Cerebellar cortex (tissue), 1 donor: ENCODE measurements at regions not wholly inside any gene's neighbourhood (a gene's known extent, or its start where the extent isn't known, plus 50 kb on each side); places are given as distances from the start of the nearest gene placed in this dataset.
"Not testable (repeated sequence)": the region's sequence is repeated elsewhere in the genome, so short reads cannot be mapped to it uniquely, and the experiment has no call there.

Experiments used
- DNase-seq: peaks from one replicate; pipeline ENCODE4 v3.0.0-alpha.2; 2015; ENCODE audit warnings: low spot score

DNA sequence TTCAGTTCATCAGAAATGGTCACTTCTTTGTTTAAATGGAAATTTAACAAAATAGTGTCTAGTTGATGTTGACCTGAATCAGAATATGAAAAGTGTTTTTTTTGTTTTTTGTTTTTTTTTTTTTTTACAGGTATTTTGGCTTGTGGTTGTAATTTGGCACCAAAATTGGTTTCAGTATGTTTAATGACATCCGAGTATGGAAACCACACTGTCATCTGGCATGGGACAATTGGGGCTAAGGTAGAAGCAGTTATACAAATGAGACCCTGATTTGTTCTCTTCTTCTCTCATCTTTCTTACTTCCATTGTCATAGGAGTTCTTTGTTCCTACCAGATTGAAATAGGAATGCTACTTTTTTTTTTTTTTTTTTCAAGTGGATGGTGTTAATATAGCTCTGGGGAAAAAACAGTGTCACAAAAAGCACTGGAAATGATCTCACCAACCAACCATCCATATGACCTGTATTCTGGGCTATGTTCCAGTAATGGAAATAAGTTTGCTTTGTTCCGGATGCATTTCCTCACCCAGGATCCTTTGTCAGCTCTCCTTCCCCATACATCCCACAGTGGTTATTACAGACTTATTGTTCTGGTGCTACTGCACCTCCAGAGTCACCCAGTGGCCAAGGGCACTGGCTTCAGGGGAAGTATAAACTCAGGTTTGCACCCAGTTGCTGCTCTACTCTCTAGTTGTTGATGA is 95.8 kb downstream of the ATXN3L start:
- no peak for DNase-seq

DNA sequence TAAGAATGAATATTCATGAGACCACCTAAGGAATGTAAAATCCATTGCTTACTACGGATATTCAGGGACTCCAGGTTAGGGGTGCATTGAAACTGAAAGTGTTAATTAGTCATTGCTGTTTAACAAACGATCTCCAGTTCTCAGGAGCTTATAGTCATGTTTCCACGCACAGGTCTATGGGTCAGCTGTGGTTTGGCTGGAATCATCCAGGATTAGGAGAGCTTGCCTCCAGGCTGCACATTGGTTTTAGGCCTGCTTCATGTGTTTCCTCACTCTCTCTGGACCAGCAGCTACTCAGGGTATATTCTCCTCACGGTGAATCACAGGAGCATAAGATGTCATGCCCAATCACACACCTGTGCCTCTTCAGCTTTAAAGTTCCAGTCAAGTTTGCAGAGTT is 98.9 kb downstream of the ATXN3L start:
- DNase-seq: no peak

DNA sequence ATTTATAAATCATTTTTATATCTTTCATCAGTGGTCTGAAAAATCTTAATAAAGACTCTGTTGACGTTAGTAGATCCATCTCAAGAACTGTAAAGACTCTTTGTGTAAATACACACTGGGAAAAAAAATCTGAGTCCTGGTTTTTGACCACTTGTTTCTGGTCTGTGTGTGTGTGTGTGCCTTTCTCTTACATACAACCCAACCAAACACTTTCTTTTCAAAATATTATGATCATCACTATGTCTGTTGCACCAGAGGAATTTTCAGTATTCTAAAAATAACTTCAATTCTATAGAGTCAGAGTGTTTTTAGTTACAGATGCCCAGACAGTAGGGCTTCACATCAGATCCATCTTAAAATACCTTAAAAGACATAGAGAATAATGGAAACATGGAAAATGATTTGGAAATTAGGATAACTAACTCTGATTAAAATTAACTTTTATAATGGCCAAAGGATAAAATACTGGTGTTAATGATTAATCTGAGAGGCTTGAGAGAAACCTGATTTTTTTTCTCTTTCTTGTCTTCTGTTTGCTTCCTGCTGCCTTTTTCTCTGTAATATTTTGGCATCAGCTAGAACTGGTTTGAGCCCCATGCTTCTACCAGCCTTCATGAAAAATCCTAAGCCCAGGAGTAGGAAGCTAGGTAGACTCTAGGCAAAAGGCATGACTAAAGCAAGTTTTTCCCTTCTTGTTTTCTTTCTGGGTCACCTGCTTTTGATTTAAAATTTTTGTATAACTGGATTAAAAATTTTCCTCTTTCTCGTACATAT is 99.7 kb downstream of the ATXN3L start:
- DNase-seq: no peak

DNA sequence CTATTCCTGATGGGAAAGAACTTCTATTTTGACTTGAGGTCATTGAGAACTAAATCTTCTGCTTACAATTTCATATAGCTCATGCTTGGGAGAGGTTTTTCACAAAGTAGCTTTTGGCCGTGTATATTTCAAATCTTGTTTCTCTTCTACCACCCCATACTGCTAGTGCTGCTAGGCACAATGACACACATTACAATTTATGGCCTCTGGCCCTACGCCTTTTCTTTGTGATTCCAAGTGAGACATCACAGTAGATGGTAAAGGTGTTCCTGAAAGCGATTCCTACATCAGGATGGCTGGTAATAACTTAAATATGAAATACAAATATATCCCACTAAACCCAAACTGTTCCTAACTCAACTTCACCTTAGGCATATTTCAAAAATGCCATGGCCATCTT is 101.1 kb downstream of the ATXN3L start:
- no peak for DNase-seq

DNA sequence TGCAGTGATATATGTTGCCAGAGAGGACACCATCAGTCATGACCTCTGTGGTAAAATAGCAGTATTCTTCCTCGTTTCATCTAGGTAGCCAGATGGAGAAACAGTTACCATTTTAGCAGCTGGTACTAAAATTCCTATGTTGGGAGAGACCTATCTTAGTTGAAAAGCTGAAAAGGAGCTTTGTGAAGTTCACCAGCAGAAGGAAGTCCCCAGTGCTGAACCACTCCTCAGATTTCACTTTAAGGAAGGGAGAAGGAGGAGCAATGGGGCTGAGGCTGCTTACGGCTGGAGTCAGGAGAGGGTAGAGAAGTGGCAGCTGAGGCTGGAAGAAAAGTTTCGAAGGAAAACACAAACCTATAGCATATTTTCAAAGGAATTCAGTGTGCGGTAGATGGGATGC is 103.7 kb downstream of the ATXN3L start:
- no peak for DNase-seq

DNA sequence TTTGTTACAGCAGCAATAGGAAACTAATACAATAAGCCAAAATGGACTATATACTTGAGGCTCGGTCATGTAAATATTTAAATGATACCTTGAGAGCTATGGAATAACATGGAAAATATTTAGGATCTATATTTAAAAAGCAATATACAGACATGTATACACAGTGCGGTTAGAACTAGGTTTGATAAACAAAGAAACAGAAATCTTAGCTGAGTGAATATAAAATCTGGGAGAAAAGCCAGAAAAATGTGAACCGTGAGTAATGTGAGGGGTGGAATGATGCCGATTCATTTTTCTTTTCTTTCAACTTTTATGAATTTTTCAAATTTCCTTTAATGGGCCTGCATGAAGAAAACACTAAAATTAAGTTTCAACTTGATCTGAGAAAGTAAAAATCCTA is 104.1 kb downstream of the ATXN3L start:
- DNase-seq: no peak

DNA sequence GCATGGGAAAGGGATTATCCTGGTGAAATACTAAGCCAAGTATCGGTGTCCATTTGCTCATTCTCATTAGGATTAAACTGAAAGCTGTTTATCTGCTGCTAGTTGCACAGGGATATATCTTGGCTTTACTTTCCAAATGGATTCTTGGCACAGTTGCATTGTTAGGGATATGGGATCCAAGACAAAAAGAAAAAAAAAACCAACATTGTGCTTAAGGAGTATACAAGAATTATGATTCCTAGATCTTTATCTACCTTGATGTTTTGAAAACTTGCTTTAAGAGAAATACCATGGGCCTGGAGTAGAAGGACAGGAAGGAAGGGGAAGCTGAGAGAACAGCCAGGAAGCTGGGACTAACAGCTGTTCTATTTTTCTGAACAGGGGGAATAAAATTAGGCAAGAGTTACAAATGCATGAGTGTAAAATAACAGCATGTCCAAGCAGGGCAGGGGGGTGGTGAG is 107.6 kb downstream of the ATXN3L start:
- no peak for DNase-seq

DNA sequence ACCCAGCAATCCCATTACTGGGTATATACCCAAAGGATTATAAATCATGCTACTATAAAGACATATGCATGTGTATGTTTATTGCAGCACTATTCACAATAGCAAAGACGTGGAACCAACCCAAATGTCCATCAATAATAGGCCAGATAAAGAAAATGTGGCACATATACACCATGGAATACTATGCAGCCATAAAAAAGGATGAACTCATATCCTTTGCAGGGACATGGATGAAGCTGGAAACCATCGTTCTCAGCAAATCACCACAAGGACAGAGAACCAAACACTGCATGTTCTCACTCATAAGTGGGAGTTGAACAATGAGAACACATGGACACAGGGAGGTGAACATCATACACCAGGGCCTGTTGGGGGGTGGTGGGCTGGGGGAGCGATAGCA is 109.7 kb downstream of the ATXN3L start:
- not testable (repeated sequence) for DNase-seq

DNA sequence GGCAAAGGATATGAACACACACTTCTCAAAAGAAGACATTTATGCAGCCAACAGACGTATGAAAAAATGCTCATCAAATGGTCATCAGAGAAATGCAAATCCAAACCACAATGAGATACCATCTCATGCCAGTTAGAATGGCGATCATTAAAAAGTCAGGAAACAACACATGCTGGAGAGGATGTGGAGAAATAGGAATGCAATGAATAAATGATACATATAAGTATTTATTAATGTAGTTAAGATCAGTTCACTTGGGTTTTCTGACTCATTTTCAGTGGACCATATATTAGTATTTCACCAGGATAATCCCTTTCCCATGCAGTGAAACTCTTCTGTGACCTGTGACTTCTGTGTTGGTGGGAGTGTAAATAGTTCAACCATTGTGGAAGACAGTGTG is 110.1 kb downstream of the ATXN3L start:
- not testable (repeated sequence) for DNase-seq

DNA sequence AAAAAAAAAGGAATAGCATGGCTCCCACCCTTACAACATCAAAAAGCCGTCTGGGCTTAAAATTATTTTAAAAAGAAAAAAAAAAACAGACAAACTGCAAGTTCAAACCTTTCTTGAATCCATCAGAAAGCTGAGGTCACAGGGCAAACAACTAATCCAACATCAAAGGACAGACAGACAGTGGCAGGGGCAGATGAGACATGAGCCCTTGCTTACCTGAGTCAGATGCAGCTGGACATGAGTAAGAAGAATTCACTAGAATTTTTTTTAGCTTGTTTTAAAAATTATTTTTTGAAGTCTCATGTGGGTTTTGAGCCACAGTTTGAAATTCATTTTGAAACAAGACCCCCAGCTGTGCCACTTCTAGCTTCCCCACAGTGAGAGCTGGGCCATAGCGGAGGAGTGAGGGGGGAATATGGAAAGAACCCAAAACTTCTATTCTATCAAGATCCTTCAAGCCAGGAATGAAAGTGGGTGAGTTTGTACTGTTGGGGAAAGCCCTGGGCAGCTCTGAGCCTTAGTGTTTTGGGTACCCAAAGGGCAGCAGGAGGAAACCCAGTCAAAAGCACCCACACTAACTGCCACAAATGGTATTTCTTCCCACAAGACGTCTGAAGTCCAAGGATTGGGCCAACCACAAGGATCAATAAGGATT is 111.4 kb downstream of the ATXN3L start:
- DNase-seq: no peak

DNA sequence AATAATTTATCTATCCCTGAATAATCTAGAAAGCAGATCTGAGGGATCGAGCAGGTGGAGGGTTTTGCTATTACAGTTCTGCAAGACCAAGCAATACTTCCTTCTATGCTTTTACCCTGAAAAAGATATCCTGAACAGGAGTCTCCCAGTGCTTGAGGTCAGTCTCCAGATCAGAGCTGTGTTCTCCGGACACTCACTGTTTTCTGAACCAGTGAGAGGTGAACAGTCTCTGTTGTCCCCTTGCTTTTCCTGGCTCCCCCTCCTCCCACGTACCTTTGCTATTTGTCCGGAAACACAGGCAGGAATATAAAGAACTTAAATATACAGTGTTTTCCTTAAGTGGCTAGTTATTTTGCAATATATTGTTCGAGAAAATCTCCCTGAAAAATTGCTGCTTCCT is 116.6 kb downstream of the ATXN3L start:
- DNase-seq: no peak

DNA sequence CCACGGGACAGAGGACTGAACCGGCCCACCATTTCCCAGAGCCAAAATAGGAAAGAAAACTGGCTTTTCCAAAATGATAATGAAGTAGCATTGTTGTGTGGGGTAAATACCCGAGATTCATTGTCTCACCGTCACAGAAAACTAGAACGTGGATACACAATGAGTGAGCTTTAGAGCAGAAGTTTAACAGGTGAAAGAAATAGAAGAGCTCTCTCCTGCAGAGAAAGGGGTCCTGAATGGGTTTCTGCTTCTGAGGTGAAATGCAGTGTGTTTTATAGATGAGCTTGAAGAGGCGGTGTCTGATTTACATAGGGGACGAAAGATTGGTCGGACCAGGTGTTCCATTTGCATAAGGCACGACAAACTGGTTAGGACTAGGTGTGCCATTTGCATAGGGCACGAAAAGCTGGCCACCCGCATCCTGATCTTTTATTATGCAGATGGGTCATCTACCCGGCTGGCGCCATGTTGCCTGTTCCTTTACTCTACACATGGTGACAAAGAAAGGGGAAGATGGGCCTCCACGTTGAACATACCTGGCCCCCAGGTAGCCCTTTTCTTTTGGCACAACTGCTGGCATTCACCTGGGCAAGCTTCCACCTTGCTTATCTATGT is 118.1 kb downstream of the ATXN3L start:
- no peak for DNase-seq

DNA sequence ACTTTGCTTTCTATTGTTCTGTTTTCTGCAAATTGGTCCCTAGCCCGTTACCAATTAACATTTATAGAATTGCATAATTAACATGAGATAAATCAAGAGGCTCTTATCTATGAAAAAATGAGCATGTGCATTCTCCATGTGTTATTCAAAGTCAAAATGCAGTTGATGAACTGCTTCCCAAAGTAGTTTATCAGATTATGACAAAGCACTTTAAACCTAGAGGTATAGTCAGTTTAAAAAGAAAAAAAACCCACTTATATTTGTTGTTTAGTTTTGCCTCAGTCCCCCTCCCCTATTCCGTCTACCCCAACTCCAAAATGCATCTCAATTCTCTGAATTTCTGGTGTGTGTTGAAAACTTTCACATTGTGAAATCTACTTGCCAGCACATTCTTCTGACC is 119.5 kb downstream of the ATXN3L start:
- DNase-seq: no peak

DNA sequence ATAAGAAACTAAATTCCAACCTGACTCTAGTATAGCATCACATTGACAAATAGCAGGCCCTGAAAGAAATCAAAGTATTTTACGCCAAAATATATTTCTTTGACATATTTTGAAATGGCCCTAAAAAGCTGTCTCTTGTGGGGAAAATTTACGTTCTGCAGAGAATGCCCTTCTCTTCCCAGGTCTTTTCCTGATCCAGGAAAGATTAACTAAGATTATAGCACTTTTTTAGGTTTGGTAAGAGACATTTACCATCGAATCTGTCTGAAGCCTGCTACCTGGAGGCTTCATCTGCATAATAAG is 121.1 kb downstream of the ATXN3L start:
- DNase-seq: no peak

DNA sequence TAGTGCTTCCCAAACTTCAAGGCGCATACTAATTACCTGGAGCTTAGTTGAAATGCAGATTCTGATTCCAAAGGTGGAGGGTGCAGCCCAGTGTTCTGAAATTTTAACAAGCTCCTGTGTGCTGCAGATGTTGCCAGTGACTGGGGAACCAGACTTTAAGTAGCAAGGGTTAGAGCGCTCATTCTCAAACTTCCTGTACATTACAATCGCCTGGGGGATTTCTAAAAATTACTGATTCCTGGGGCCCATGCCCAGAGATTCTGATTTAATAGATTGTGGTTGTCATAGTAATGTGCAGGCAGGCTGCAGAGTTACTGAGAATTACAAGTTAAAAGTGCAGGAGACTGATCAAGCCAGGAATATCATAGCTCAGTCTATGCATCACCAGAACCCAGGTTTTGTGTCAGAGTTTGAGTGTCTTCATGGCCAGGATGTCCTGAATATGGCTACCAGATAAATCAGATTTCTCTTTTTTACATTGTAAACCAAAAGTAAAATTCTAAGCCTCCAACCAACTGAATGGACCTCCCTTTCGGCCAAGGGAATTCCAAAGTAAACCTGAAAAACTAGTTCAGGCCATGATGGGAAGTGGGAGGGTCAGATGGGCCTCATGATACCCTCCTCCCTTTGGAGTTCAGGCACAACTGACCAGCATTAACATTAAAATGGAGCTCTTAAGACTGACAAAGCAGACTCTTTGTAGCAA is 121.6 kb downstream of the ATXN3L start:
- no peak for DNase-seq

DNA sequence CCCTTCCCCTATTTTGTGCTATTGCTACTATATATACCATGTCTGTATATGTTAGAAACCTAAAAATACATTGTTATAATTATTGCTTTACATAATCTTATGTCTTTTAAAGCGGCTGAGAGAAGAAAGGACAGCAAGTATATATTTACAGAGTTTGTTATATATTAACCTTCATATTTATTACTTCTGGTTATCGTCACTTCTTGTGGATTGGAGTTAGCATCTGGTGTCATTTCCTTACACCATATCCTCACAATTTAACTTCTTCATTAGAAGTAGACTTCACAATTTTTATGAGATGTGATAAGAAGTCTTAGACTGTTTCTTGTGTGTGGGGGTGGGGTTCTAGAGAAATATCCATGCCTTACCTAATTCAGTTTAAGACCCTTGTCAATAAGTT is 123.1 kb downstream of the ATXN3L start:
- DNase-seq: no peak

DNA sequence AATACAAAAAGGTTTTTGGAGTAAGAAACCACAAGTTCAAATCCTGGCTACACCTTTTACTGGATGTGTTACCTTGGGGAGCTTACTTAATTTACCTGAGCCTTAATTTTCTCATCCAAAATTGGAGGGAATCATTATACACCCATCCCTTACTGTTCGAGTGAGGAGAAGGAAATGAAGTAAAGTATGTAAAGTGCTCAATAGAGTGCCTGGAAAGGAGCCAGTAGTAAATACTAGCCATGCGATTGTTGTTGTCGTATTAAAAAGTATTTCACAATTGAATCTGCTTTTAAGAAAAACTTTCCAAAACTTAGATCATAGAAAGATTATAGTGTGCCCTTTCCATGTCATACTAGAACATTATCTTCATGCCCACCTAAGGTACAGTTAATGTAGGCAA is 124.5 kb downstream of the ATXN3L start:
- DNase-seq: no peak

DNA sequence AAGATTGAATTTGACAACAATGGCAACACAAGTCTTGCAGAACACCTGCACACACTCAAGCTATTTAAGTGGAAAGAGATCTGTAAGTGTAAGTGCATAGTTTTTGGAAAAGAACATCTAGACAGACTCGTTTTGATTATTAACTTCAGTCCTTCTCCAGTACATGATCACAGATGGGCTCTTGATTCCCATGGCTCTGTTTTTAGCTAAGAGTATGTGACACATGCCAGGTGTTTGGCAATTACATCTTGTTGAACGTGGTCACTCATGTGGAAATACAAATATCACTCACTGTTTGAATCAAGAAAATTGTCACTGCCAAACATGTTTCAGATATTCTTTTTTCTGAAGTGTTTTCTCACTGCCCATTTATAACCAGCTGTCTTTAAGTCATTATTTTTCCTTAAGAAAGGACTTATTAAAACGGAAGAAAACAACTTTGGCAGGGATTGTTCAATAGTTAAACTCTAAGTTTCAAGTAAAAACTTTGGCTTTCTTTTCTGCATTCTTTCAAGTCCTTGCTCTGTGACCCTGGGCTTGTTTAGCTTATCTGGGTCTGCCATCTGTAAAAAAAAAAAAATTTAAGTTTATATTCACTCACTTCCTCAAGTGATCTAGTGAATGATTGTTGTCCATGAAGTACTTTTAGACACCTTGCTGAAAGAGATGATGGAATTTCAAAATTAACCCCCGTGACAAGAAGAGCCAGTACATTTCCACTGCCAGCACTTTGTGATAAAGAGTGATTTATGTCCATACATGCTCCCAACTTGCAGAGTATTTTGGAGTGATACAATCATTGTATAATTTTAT is 125.4 kb downstream of the ATXN3L start:
- DNase-seq: no peak

DNA sequence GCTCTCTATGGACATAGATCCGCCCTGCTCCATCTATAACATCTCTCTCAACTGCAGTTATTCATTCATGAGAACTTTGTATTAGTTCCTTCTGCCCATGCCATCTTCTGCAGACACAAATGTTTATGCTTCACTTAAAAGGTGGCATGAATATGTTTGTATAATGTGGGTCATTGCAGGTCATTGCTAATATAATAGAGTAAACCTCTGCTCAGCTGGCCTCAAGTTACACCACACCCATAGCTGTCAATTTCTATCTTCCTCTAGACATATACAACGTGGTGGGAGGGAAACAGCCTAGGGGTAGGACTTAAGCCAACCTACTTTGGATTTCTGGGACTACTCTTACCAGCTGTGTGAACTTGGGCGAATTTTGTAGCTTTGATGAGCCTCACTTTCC is 129.8 kb downstream of the ATXN3L start:
- no peak for DNase-seq

DNA sequence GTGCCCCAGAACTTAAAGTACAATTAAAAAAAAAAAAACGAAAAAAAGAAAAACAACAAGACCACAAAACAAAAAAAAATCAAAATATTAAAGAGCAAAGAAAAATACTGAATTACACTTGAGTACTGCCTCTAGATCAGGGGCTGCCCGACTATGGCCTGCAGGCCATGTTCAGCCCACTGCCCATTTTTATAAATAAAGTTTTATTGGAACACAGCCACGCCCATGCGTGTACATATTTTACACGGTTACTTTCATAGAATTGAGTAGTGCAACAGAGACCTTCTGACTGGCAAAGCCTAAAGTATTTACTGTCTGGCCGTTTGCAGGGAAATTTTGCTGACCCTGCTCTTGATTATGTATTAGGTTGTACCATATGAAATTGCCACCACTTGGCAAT is 130.5 kb downstream of the ATXN3L start:
- no peak for DNase-seq

DNA sequence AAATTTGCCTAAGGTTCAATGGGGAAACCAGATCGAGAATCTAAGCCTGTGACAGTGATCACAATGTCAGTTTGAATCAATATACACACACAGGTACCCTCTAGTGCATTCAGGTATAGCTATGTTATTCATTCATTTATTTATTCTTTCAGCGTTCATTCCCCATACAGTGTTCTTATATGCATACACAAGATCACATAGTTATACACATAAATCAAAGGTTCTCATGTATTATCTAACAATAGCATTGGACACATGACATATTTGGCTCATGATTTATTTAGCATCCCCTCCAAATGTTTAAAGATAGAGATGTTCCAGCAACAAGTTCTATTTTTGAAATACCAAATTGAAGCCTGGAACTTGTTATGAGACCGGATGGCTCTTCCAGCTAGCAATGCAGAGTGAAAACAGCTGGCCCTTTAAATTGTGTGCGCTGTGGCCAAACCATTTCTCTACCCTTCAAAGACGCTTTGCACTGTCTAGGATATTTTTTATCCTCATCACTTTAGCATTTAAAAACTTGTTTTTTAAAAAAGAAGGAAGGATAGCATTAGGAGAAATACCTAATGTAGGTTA is 131.0 kb downstream of the ATXN3L start:
- no peak for DNase-seq
